Upper lobe of right lung (tissue), 1 donor: ENCODE measurements at regions not wholly inside any gene's neighbourhood (a gene's known extent, or its start where the extent isn't known, plus 50 kb on each side); places are given as distances from the start of the nearest gene placed in this dataset.
A peak's percentile ranks its signal among the peaks of the same experiment; 100 is the strongest.

Experiments used
- ATAC-seq: fragments of 200-7000 bp; cut with Tn5 transposase; one replicate; pipeline ENCODE4 v1.9.1; 2020; ENCODE audit warnings: mild to moderate bottlenecking, moderate library complexity
- DNase-seq: peaks from one replicate; pipeline ENCODE4 v3.0.0-alpha.2; 2020
- H3K27ac ChIP-seq: fragments of 200-600 bp; one replicate; pipeline ENCODE4 v1.8.0; 2022
- H3K27me3 ChIP-seq: fragments of 200-600 bp; one replicate; pipeline ENCODE4 v1.8.0; 2022; ENCODE audit warnings: mild to moderate bottlenecking
- H3K36me3 ChIP-seq: fragments of 200-600 bp; one replicate; pipeline ENCODE4 v1.8.0; 2022
- H3K4me1 ChIP-seq: fragments of 200-600 bp; one replicate; pipeline ENCODE4 v1.8.0; 2022
- H3K4me3 ChIP-seq: fragments of 200-600 bp; one replicate; pipeline ENCODE4 v1.8.0; 2022; ENCODE audit warnings: mild to moderate bottlenecking
- H3K9me3 ChIP-seq: fragments of 200-600 bp; one replicate; pipeline ENCODE4 v1.8.0; 2022
- CTCF ChIP-seq: fragments of 200-600 bp; IDR thresholded peaks from one replicate; pipeline ENCODE4 v1.8.0; 2022; ENCODE audit warnings: antibody characterized with exemption
- intact Hi-C: fragments of 100-400 bp; cut with DNase I; formaldehyde crosslinking; loops from one replicate; pipeline ENCODE4 v1.11.0; 2022
- donor health status: DM: no; HTN: yes; CAD: no; lungs with severe emphysema.

- peaks cover 10% of the 10 kb centered on the region for H3K4me1 ChIP-seq
- no peak for TF ChIP-seq CTCF
- no peak overlapping the region for H3K27ac ChIP-seq
- no peak overlapping the region for H3K4me3 ChIP-seq
- no peaks in the 10 kb centered on the region for H3K9me3 ChIP-seq
- no peaks in the 10 kb centered on the region for H3K27me3 ChIP-seq
- no peak for ATAC-seq
- H3K36me3 ChIP-seq = no peaks in the 10 kb centered on the region
- no peak for DNase-seq
- intact Hi-C loops = no loop called here
Observed at GRCh38 chr12:92359581-92360209, 214.0 kb upstream of the BTG1 start.

- no peak for DNase-seq
- Histone ChIP-seq H3K9me3 (no peaks in the 10 kb centered on the region), H3K4me1 (peaks cover under 1% of the 10 kb centered on the region), H3K27me3 (no peaks in the 10 kb centered on the region), H3K27ac (no peak overlapping the region), H3K4me3 (no peak overlapping the region), H3K36me3 (no peaks in the 10 kb centered on the region)
- intact Hi-C loops = no loop called here
- no peak for TF ChIP-seq CTCF
- ATAC-seq = no peak
Observed at GRCh38 chr12:92357584-92358261, 212.1 kb upstream of the BTG1 start.

GRCh38 chr12:92356425-92356824, 210.8 kb upstream of the BTG1 start:
- no peak overlapping the region for H3K4me3 ChIP-seq
- no peaks in the 10 kb centered on the region for H3K36me3 ChIP-seq
- no peak for DNase-seq
- peak; percentile 49 for ATAC-seq
- no peaks in the 10 kb centered on the region for H3K9me3 ChIP-seq
- no peak overlapping the region for H3K27ac ChIP-seq
- no peaks in the 10 kb centered on the region for H3K4me1 ChIP-seq
- no peak for TF ChIP-seq CTCF
- H3K27me3 ChIP-seq = no peaks in the 10 kb centered on the region
- intact Hi-C loops = no loop called here

GRCh38 chr12:92349635-92350034, 204.0 kb upstream of the BTG1 start:
- no peak for DNase-seq
- no peaks in the 10 kb centered on the region for H3K36me3 ChIP-seq
- H3K4me1 ChIP-seq = no peaks in the 10 kb centered on the region
- intact Hi-C loops = no loop called here
- H3K9me3 ChIP-seq = no peaks in the 10 kb centered on the region
- H3K27ac ChIP-seq = no peak overlapping the region
- no peaks in the 10 kb centered on the region for H3K27me3 ChIP-seq
- no peak for ATAC-seq
- TF ChIP-seq CTCF = no peak
- H3K4me3 ChIP-seq = no peak overlapping the region

GRCh38 chr12:92342574-92342973, 196.9 kb upstream of the BTG1 start:
- Histone ChIP-seq H3K27ac (no peak overlapping the region), H3K9me3 (no peaks in the 10 kb centered on the region), H3K4me1 (no peaks in the 10 kb centered on the region), H3K27me3 (no peaks in the 10 kb centered on the region), H3K36me3 (no peaks in the 10 kb centered on the region), H3K4me3 (no peak overlapping the region)
- intact Hi-C loops = no loop called here
- DNase-seq = no peak
- no peak for TF ChIP-seq CTCF
- no peak for ATAC-seq
